Neuronal stem cell (in vitro differentiated cells): ENCODE measurements at regions not wholly inside any gene's neighbourhood (a gene's known extent, or its start where the extent isn't known, plus 50 kb on each side); places are given as distances from the start of the nearest gene placed in this dataset.
A peak's percentile ranks its signal among the peaks of the same experiment; 100 is the strongest.

Experiments
- DNase-seq: peaks from one replicate; pipeline ENCODE4 v3.0.0-alpha.2; 2013; ENCODE audit warnings: low spot score
- H2AFZ ChIP-seq: one replicate; pipeline ENCODE4 v1.6.1; 2013; ENCODE audit warnings: mild to moderate bottlenecking, low read length, inconsistent platforms
- H2AK5ac ChIP-seq: 2 replicates; pipeline ENCODE4 v1.6.1; 2013; ENCODE audit warnings: low read depth, mild to moderate bottlenecking, inconsistent platforms, low read length, moderate library complexity, mixed read lengths
- H2BK120ac ChIP-seq: 2 replicates; pipeline ENCODE4 v1.6.1; 2013; ENCODE audit warnings: low read depth, mild to moderate bottlenecking, inconsistent platforms, low read length, moderate library complexity, mixed read lengths
- H2BK12ac ChIP-seq: one replicate; pipeline ENCODE4 v1.6.1; 2013; ENCODE audit warnings: low read length, inconsistent platforms
- H2BK15ac ChIP-seq: 2 replicates; pipeline ENCODE4 v1.6.1; 2013; ENCODE audit warnings: mild to moderate bottlenecking, low read length, inconsistent platforms, mixed read lengths
- H2BK5ac ChIP-seq: one replicate; pipeline ENCODE4 v1.6.1; 2013; ENCODE audit warnings: inconsistent platforms, mild to moderate bottlenecking, low read length, moderate library complexity
- H3K14ac ChIP-seq: one replicate; pipeline ENCODE4 v1.6.1; 2013; ENCODE audit warnings: low read length, inconsistent platforms
- H3K18ac ChIP-seq: 2 replicates; pipeline ENCODE4 v1.6.1; 2013; ENCODE audit warnings: low read length, inconsistent platforms
- H3K23ac ChIP-seq: 2 replicates; pipeline ENCODE4 v1.6.1; 2013; ENCODE audit warnings: low read depth, mild to moderate bottlenecking, mixed read lengths, low read length, inconsistent platforms; ENCODE audit not compliant: poor library complexity
- H3K27ac ChIP-seq: replicated peaks from 3 replicates; pipeline ENCODE4 v1.5.1; 2013; ENCODE audit warnings: low read length, inconsistent platforms
- H3K27me3 ChIP-seq, 3 experiments: 2 replicates each; pipeline ENCODE4 v1.6.1; 2013; ENCODE audit warnings: low read length in 3 of 3, mild to moderate bottlenecking in 2 of 3, inconsistent platforms in 1 of 3, low read depth in 1 of 3, mixed read lengths in 1 of 3, moderate library complexity in 1 of 3; ENCODE audit not compliant: control insufficient read depth in 3 of 3, insufficient read depth in 3 of 3
- H3K36me3 ChIP-seq, 2 donors: replicated peaks in 1 of 2; 2 replicates each; pipeline ENCODE4 v1.6.1; 2013; ENCODE audit warnings: low read length in 2 of 2; ENCODE audit not compliant: control insufficient read depth in 2 of 2, insufficient read depth in 2 of 2
- H3K4ac ChIP-seq: 2 replicates; pipeline ENCODE4 v1.6.1; 2013; ENCODE audit warnings: inconsistent platforms, mild to moderate bottlenecking, low read length, moderate library complexity
- H3K4me1 ChIP-seq, 2 donors: 1 replicate in 1 of 2; 2 replicates in 1 of 2; pipeline ENCODE4 v1.6.1; 2013; ENCODE audit warnings: low read length in 2 of 2, low read depth in 1 of 2; ENCODE audit not compliant: control insufficient read depth in 2 of 2, insufficient read depth in 1 of 2
- H3K4me2 ChIP-seq: one replicate; pipeline ENCODE4 v1.6.1; 2013; ENCODE audit warnings: mild to moderate bottlenecking, low read length, inconsistent platforms; ENCODE audit not compliant: insufficient read depth, poor library complexity, severe bottlenecking
- H3K4me3 ChIP-seq, 2 donors: 2 replicates each; pipeline ENCODE4 v1.5.1; 2013; ENCODE audit warnings: low read length in 2 of 2, mild to moderate bottlenecking in 2 of 2, inconsistent platforms in 1 of 2, moderate library complexity in 1 of 2
- H3K79me1 ChIP-seq: one replicate; pipeline ENCODE4 v1.6.1; 2013; ENCODE audit warnings: low read depth, mild to moderate bottlenecking, inconsistent platforms, low read length, moderate library complexity
- H3K9ac ChIP-seq: one replicate; pipeline ENCODE4 v1.6.1; 2013; ENCODE audit warnings: mild to moderate bottlenecking, low read depth, low read length, inconsistent platforms; ENCODE audit not compliant: poor library complexity
- H3K9me3 ChIP-seq, 2 donors: replicated peaks in 1 of 2; 2 replicates each; pipeline versions ENCODE3 to v1.6.1; 2013; ENCODE audit warnings: low read length in 2 of 2, mild to moderate bottlenecking in 2 of 2, inconsistent platforms in 1 of 2, low read depth in 1 of 2, mixed read lengths in 1 of 2, moderate library complexity in 1 of 2; ENCODE audit not compliant: control insufficient read depth in 2 of 2, insufficient read depth in 1 of 2
- H4K8ac ChIP-seq: one replicate; pipeline ENCODE4 v1.6.1; 2013; ENCODE audit warnings: low read depth, mild to moderate bottlenecking, inconsistent platforms, low read length, moderate library complexity
- H4K91ac ChIP-seq: one replicate; pipeline ENCODE4 v1.6.1; 2013; ENCODE audit warnings: low read length, low read depth, mild to moderate bottlenecking, inconsistent platforms; ENCODE audit not compliant: poor library complexity
- WGBS, 2 donors: extraction: QIAGEN DNeasy Blood & Tissue Kit; methylation state at CpG; one replicate each; pipeline ENCODE4 v1.1.7; 2013; ENCODE audit warnings: missing lambda C conversion rate in 2 of 2, mixed read lengths in 1 of 2; ENCODE audit not compliant: insufficient read length in 2 of 2, insufficient replicate concordance in 1 of 2; ENCODE audit errors: extremely low coverage in 2 of 2; 5-methylcytosine and 5-hydroxymethylcytosine counted together

DNA sequence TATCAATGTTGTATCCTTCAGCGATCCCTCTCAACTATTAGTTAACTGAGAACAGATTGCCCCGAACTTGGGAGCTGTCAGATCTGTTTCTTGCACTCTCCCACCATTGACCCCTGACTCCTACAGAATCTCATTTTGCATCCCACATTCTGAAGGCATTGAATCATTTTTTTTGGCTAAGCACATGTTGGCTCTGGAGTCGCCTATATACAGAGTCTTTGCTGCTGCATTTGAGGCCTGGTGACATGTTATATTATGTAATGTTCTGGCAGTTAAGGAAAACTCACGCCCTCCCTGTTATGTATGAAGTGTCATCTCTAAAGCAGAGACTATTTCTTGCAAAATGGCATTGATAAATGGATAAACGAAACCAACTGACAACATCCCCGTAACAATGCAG lies 159.2 kb upstream of the ITGB1 start:
- H3K4me1 ChIP-seq = peaks cover 0 to 5% of the 10 kb centered on the region in 2 donors
- H2BK120ac ChIP-seq = no peak overlapping the region
- no peak overlapping the region for H3K4me2 ChIP-seq
- no peak overlapping the region for H3K4ac ChIP-seq
- no peak overlapping the region for H4K91ac ChIP-seq
- no peak overlapping the region for H3K4me3 ChIP-seq
- H2BK15ac ChIP-seq = no peak overlapping the region
- no peak overlapping the region for H3K27ac ChIP-seq
- no peak overlapping the region for H3K23ac ChIP-seq
- H2BK5ac ChIP-seq = no peak overlapping the region
- no peak overlapping the region for H3K18ac ChIP-seq
- H4K8ac ChIP-seq = no peak overlapping the region
- no peak overlapping the region for H3K9ac ChIP-seq
- no peaks in the 10 kb centered on the region for H3K79me1 ChIP-seq
- no peak overlapping the region for H2AK5ac ChIP-seq
- no peak overlapping the region for H2AFZ ChIP-seq
- H3K14ac ChIP-seq = no peak overlapping the region
- H3K9me3 ChIP-seq = no peaks in the 10 kb centered on the region
- DNase-seq = no peak
- no peak overlapping the region for H2BK12ac ChIP-seq
- no peaks in the 10 kb centered on the region for H3K36me3 ChIP-seq
- peaks cover 0 to 9% (median 0%) of the 10 kb centered on the region in 3 experiments for H3K27me3 ChIP-seq
- no CpG with 5 or more reads among the region's 6 CpGs for WGBS, 2 donors

DNA sequence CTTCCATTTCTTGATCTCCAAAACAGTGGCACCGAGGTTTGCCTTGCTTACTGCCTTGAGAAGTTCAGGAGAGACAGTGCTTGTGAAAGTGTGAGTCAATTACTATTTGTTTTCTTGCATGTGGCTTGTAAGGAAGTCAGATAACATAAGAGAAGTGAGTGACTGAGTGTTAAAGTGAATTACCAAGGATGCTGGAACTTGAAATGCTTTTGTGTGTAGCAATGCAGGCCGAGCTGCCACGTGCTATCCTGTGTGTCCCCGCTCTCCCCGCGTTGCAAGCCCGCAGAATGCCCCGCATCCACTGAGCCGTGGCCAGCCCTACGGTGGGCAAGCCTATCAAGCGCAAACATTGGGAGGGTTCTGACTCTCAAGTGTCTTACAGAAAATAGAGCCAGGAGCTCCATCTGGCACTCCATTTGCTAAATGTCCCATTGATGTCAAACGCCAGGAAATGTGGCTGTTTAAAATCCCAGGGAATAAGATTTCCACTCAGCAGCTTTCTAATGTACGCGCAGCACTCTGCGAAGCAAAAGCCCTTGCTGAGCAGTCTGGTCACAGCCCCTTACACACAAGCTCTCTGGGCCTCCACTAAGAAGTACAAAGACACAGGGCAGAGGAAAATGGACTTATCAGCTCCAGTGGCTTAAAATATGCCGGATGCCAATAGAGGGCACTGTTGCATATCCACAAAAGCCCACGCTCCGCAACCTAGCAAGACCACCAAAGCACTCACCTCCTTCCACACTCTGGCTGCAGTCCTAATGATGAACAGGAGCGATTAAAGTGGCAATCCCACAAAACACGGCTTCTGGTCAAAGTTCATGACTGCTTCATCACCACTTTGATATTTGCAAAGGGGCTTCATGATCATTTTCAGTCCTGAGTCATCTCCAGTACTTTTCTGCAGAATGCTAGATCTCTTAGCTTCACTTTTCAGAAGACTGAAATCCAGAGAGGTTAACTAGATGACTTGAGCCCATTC lies 158.0 kb upstream of the ITGB1 start:
- DNase-seq = peak; percentile 40

DNA sequence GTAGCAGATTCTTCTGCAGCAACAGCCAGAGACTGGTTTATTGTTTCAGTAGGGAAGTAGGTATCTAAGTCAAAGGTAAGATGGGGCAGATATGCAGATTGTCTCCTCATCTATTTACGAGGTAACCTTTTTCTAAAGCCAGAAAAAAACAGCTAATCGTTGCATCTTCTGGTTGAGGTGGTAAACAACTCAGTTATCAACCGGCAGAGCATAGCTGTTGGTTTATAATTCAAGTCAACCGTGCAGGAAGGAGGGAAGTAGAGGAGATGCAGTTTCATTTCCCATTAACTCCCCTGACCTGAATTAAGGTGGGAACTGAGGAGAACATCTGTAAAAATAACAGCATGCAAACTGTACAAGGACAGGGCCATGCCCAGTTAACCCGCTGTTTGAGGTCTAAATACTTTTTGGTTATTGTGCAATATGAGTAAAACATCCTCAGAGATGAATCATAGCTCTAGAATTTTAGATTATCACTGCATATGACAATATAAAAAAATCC lies 156.5 kb upstream of the ITGB1 start:
- no CpG with 5 or more reads among the region's 5 CpGs for WGBS, 2 donors
- Histone ChIP-seq H2BK120ac (no peak overlapping the region), H4K8ac (no peak overlapping the region), H2AFZ (no peak overlapping the region), H4K91ac (no peak overlapping the region), H3K23ac (no peak overlapping the region), H2AK5ac (no peak overlapping the region), H3K14ac (no peak overlapping the region), H3K27ac (no peak overlapping the region), H2BK12ac (no peak overlapping the region), H2BK15ac (no peak overlapping the region), H3K4ac (no peak overlapping the region), H3K4me1 (peaks cover 0 to 9% of the 10 kb centered on the region in 2 donors), H3K4me2 (no peak overlapping the region), H2BK5ac (no peak overlapping the region), H3K27me3 (no peaks in the 10 kb centered on the region), H3K18ac (no peak overlapping the region), H3K79me1 (no peaks in the 10 kb centered on the region), H3K4me3 (no peak overlapping the region), H3K9ac (no peak overlapping the region), H3K9me3 (no peaks in the 10 kb centered on the region), H3K36me3 (no peaks in the 10 kb centered on the region)
- DNase-seq = no peak

More for the DNA sequence above, 158.0 kb upstream of the ITGB1 start:
- no peak overlapping the region for H3K4me2 ChIP-seq
- H3K27ac ChIP-seq = no peak overlapping the region
- H3K27me3 ChIP-seq = peaks cover 0 to 6% (median 0%) of the 10 kb centered on the region in 3 experiments
- H3K9me3 ChIP-seq = no peaks in the 10 kb centered on the region
- no peak overlapping the region for H2BK15ac ChIP-seq
- H3K23ac ChIP-seq = no peak overlapping the region
- peaks cover 0 to 3% of the 10 kb centered on the region in 2 donors for H3K4me1 ChIP-seq
- no peak overlapping the region for H4K8ac ChIP-seq
- no peak overlapping the region for H4K91ac ChIP-seq
- H3K36me3 ChIP-seq = no peaks in the 10 kb centered on the region
- H2BK120ac ChIP-seq = no peak overlapping the region
- no peak overlapping the region for H2AK5ac ChIP-seq
- no peak overlapping the region for H3K4me3 ChIP-seq
- WGBS, 2 donors = no CpG with 5 or more reads among the region's 20 CpGs
- H3K14ac ChIP-seq = no peak overlapping the region
- peak overlapping the region; percentile 50 for H3K18ac ChIP-seq
- H3K4ac ChIP-seq = no peak overlapping the region
- H2AFZ ChIP-seq = no peak overlapping the region
- H3K79me1 ChIP-seq = no peaks in the 10 kb centered on the region
- no peak overlapping the region for H2BK5ac ChIP-seq
- no peak overlapping the region for H3K9ac ChIP-seq
- no peak overlapping the region for H2BK12ac ChIP-seq

- no peak overlapping the region for H3K18ac ChIP-seq
- H3K36me3 ChIP-seq = no peaks in the 10 kb centered on the region
- no CpG with 5 or more reads among the region's 5 CpGs for WGBS, 2 donors
- no peak overlapping the region for H3K4me3 ChIP-seq
- H3K9me3 ChIP-seq = no peaks in the 10 kb centered on the region
- H2BK15ac ChIP-seq = no peak overlapping the region
- H3K27ac ChIP-seq = no peak overlapping the region
- H2AK5ac ChIP-seq = no peak overlapping the region
- no peak overlapping the region for H2AFZ ChIP-seq
- no peak overlapping the region for H3K14ac ChIP-seq
- no peaks in the 10 kb centered on the region for H3K79me1 ChIP-seq
- no peak overlapping the region for H4K91ac ChIP-seq
- H2BK12ac ChIP-seq = no peak overlapping the region
- no peak overlapping the region for H3K23ac ChIP-seq
- no peak overlapping the region for H2BK5ac ChIP-seq
- no peak overlapping the region for H3K9ac ChIP-seq
- H3K27me3 ChIP-seq = no peaks in the 10 kb centered on the region
- no peak overlapping the region for H2BK120ac ChIP-seq
- no peak overlapping the region for H3K4ac ChIP-seq
- H4K8ac ChIP-seq = no peak overlapping the region
- no peak overlapping the region for H3K4me2 ChIP-seq
- H3K4me1 ChIP-seq = peaks cover 0 to 12% of the 10 kb centered on the region in 2 donors
- DNase-seq = no peak
Observed at GRCh38 chr10:33113466-33113865, 155.4 kb upstream of the ITGB1 start.
